CD4-positive, alpha-beta T cell (primary cell): ENCODE measurements at regions not wholly inside any gene's neighbourhood (a gene's known extent, or its start where the extent isn't known, plus 50 kb on each side); places are given as distances from the start of the nearest gene placed in this dataset.

Source experiments
- ATAC-seq: fragments of 200-7000 bp; cut with Tn5 transposase; one replicate; pipeline ENCODE4 v1.10.0; 2022; ENCODE audit warnings: mild to moderate bottlenecking; ENCODE audit not compliant: poor library complexity
- CTCF ChIA-PET: fragments of 350-600 bp; sonication (Branson Sonifier 250); formaldehyde crosslinking; loops from one replicate; lab custom pipeline; 2021; ENCODE audit warnings: antibody characterized with exemption, inconsistent platforms; lab: Charles Lee
- POLR2A ChIA-PET: fragments of 350-600 bp; sonication (Branson Sonifier 250); formaldehyde crosslinking; loops from one replicate; lab custom pipeline; 2021; ENCODE audit warnings: antibody characterized with exemption, inconsistent platforms; lab: Charles Lee
- DNase-seq, 14 experiments: peaks; one replicate each; pipeline ENCODE4 v3.0.0-alpha.2; 2013 to 2020; ENCODE audit warnings: mixed read lengths in 2 of 14
- H3K27ac ChIP-seq, 2 donors: one replicate each; pipeline versions ENCODE4 v1.5.1 to v1.7.0; 2013; ENCODE audit warnings: low read length in 2 of 2, low read depth in 1 of 2, mild to moderate bottlenecking in 1 of 2
- H3K27me3 ChIP-seq, 2 experiments: 1 replicate in 1 of 2; 2 replicates in 1 of 2; pipeline versions ENCODE4 v1.6.1 to v1.7.0; 2013; ENCODE audit warnings: low read length in 2 of 2, control low read depth in 1 of 2, mild to moderate bottlenecking in 1 of 2, moderate library complexity in 1 of 2; ENCODE audit not compliant: insufficient read depth in 2 of 2, control insufficient read depth in 1 of 2
- H3K36me3 ChIP-seq: one replicate; pipeline ENCODE4 v1.6.1; 2013; ENCODE audit warnings: low read length, control low read depth; ENCODE audit not compliant: insufficient read depth
- H3K4me1 ChIP-seq: one replicate; pipeline ENCODE4 v1.6.1; 2013; ENCODE audit warnings: low read length, control low read depth; ENCODE audit not compliant: insufficient read depth
- H3K4me3 ChIP-seq: one replicate; pipeline ENCODE4 v1.5.1; 2013; ENCODE audit warnings: mild to moderate bottlenecking, low read length, moderate library complexity
- H3K9me3 ChIP-seq, 2 experiments: 1 replicate in 1 of 2; 2 replicates in 1 of 2; pipeline versions ENCODE4 v1.6.1 to v1.7.0; 2013; ENCODE audit warnings: low read length in 2 of 2, mild to moderate bottlenecking in 2 of 2, control low read depth in 1 of 2, moderate library complexity in 1 of 2; ENCODE audit not compliant: control insufficient read depth in 1 of 2, insufficient read depth in 1 of 2
- H3K27ac Mint-ChIP-seq: one replicate; pipeline ENCODE4 v1.8.0; 2020; ENCODE audit warnings: mixed read lengths
- H3K27me3 Mint-ChIP-seq: one replicate; pipeline ENCODE4 v1.8.0; 2021; ENCODE audit warnings: mixed read lengths
- H3K36me3 Mint-ChIP-seq: one replicate; pipeline ENCODE4 v1.8.0; 2021; ENCODE audit warnings: low read depth, mixed read lengths
- H3K4me1 Mint-ChIP-seq: one replicate; pipeline ENCODE4 v1.8.0; 2021; ENCODE audit warnings: low read depth, mixed read lengths
- H3K4me3 Mint-ChIP-seq: one replicate; pipeline ENCODE4 v1.8.0; 2020; ENCODE audit warnings: mild to moderate bottlenecking, mixed read lengths
- H3K9me3 Mint-ChIP-seq: one replicate; pipeline ENCODE4 v1.8.0; 2020; ENCODE audit warnings: mixed read lengths
- intact Hi-C, 2 experiments: fragments of 100-400 bp; cut with DNase I in 1 of 2; cut with micrococcal nuclease in 1 of 2; formaldehyde crosslinking; loops; one replicate each; pipeline versions ENCODE4 v1.15.1 to v1.9.0; 2023 to 2025; cut with DNase I, micrococcal nuclease
- TF ChIP-seq, protein P1 (sequence below): fragments of 200-600 bp; IDR thresholded peaks from one replicate; pipeline ENCODE4 v1.8.0; 2022; ENCODE audit warnings: antibody characterized with exemption, mild to moderate bottlenecking

DNA sequence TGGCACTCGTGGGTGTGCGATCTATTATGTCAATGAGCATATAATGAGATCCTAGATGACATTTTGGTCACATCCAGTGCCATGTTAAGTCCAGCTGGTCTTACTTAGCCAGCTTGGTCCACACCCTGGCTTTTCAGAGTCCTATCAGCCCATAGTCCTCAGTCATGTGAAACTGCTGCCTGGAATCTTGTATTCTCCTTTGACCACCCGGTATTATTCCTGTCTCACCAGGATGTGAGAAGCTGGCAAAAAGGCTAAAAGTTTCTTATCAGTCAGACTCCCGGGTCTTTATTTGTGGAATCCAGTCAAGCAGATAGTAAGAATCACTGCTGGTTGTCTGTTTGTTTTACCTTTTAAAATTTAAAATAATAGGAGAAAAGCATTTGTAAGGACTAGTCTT, 705.6 kb upstream of the GHITM start:
- peaks cover 5% of the 10 kb centered on the region for H3K9me3 Mint-ChIP-seq
- intact Hi-C loops = no loop called here
- no peak overlapping the region for H3K27ac Mint-ChIP-seq
- ATAC-seq = no peak
- no peaks in the 10 kb centered on the region for H3K36me3 Mint-ChIP-seq
- H3K27ac ChIP-seq = no peak overlapping the region
- H3K9me3 ChIP-seq = no peaks in the 10 kb centered on the region
- ChIA-PET POLR2A (no interaction called here), CTCF (no interaction called here)
- H3K4me3 ChIP-seq = no peak overlapping the region
- H3K4me3 Mint-ChIP-seq = no peak overlapping the region
- no peak for DNase-seq
- H3K27me3 Mint-ChIP-seq = no peaks in the 10 kb centered on the region
- H3K4me1 ChIP-seq = no peaks in the 10 kb centered on the region
- TF ChIP-seq, protein P1, sequence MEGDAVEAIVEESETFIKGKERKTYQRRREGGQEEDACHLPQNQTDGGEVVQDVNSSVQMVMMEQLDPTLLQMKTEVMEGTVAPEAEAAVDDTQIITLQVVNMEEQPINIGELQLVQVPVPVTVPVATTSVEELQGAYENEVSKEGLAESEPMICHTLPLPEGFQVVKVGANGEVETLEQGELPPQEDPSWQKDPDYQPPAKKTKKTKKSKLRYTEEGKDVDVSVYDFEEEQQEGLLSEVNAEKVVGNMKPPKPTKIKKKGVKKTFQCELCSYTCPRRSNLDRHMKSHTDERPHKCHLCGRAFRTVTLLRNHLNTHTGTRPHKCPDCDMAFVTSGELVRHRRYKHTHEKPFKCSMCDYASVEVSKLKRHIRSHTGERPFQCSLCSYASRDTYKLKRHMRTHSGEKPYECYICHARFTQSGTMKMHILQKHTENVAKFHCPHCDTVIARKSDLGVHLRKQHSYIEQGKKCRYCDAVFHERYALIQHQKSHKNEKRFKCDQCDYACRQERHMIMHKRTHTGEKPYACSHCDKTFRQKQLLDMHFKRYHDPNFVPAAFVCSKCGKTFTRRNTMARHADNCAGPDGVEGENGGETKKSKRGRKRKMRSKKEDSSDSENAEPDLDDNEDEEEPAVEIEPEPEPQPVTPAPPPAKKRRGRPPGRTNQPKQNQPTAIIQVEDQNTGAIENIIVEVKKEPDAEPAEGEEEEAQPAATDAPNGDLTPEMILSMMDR = no peak
- no peaks in the 10 kb centered on the region for H3K4me1 Mint-ChIP-seq
- no peaks in the 10 kb centered on the region for H3K27me3 ChIP-seq
- H3K36me3 ChIP-seq = no peaks in the 10 kb centered on the region

DNA sequence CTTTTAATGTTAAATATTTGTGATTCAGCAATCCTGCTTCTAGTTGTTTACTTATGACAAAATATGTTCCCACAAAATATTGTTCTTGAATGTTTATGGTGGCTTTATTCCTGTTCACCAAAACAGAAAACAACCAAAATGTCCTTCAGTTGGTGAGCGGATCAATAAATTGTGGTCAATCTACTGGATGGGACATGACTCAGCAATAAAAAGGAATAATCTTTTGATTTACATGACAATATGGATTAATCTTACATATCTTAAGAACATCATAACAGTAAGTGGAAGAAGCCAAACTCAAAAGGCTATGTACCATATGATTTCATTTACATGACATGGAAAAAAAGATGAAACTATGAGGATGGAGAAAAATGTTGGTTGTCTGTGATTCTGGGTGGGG, 691.3 kb upstream of the GHITM start:
- H3K27me3 ChIP-seq = no peaks in the 10 kb centered on the region
- peaks cover 2% of the 10 kb centered on the region for H3K9me3 Mint-ChIP-seq
- H3K27ac ChIP-seq = no peak overlapping the region
- no peaks in the 10 kb centered on the region for H3K36me3 ChIP-seq
- no peaks in the 10 kb centered on the region for H3K4me1 ChIP-seq
- CTCF ChIA-PET = no interaction called here
- H3K27ac Mint-ChIP-seq = no peak overlapping the region
- H3K27me3 Mint-ChIP-seq = no peaks in the 10 kb centered on the region
- H3K4me3 ChIP-seq = no peak overlapping the region
- DNase-seq = no peak
- H3K4me3 Mint-ChIP-seq = no peak overlapping the region
- no peaks in the 10 kb centered on the region for H3K36me3 Mint-ChIP-seq
- POLR2A ChIA-PET = no interaction called here
- H3K9me3 ChIP-seq = no peaks in the 10 kb centered on the region
- intact Hi-C loops = no loop called here
- TF ChIP-seq, protein P1 = no peak
- H3K4me1 Mint-ChIP-seq = no peaks in the 10 kb centered on the region
- no peak for ATAC-seq

DNA sequence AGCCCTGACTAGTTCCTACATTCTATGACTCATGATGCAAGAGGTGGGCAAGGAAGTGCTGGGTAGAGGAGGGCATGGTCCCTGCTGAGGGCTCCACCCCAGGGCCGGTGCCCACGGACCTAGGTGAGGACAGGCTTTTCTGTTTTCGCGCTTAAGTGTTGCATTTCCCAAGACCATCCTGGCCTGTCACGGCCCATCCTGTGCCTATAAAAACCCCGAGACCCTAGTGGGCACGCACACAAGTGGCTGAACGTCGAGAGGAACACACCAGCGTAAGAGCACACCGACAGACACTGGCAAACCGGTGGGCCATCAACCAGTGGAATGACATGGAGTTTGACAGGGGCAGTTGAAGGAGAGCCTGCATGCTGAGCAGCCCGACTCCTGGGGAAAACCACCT, 680.7 kb upstream of the GHITM start:
- no peaks in the 10 kb centered on the region for H3K4me1 ChIP-seq
- H3K27ac Mint-ChIP-seq = no peak overlapping the region
- TF ChIP-seq, protein P1 = no peak
- peaks cover 11% of the 10 kb centered on the region for H3K9me3 Mint-ChIP-seq
- H3K36me3 Mint-ChIP-seq = no peaks in the 10 kb centered on the region
- no peak overlapping the region for H3K27ac ChIP-seq
- no peaks in the 10 kb centered on the region for H3K27me3 Mint-ChIP-seq
- no peak overlapping the region for H3K4me3 Mint-ChIP-seq
- CTCF ChIA-PET = no interaction called here
- no peak for DNase-seq
- peaks cover 0 to 10% of the 10 kb centered on the region in 2 experiments for H3K9me3 ChIP-seq
- no peaks in the 10 kb centered on the region for H3K27me3 ChIP-seq
- POLR2A ChIA-PET = no interaction called here
- no peaks in the 10 kb centered on the region for H3K4me1 Mint-ChIP-seq
- ATAC-seq = no peak
- intact Hi-C loops = no loop called here
- H3K36me3 ChIP-seq = no peaks in the 10 kb centered on the region
- H3K4me3 ChIP-seq = no peak overlapping the region
